Nephron progenitor cell (in vitro differentiated cells): ENCODE measurements at regions not wholly inside any gene's neighbourhood (a gene's known extent, or its start where the extent isn't known, plus 50 kb on each side); places are given as distances from the start of the nearest gene placed in this dataset.

ENCODE experiments used
- DNase-seq: peaks from one replicate; pipeline ENCODE4 v3.0.0; 2021
- H3K27ac Mint-ChIP-seq: 2 replicates; pipeline ENCODE4 v1.8.0; 2021; ENCODE audit warnings: mild to moderate bottlenecking, moderate library complexity, mixed read lengths
- H3K27me3 Mint-ChIP-seq: 2 replicates; pipeline ENCODE4 v1.8.0; 2021; ENCODE audit warnings: mild to moderate bottlenecking, low read depth, mixed read lengths; ENCODE audit not compliant: poor library complexity
- H3K36me3 Mint-ChIP-seq: 2 replicates; pipeline ENCODE4 v1.8.0; 2021; ENCODE audit warnings: low read depth, mixed read lengths
- H3K4me1 Mint-ChIP-seq: 2 replicates; pipeline ENCODE4 v1.8.0; 2021; ENCODE audit warnings: mixed read lengths
- H3K4me3 Mint-ChIP-seq: 2 replicates; pipeline ENCODE4 v1.8.0; 2021; ENCODE audit warnings: mild to moderate bottlenecking, moderate library complexity, mixed read lengths
- H3K9me3 Mint-ChIP-seq: 2 replicates; pipeline ENCODE4 v1.8.0; 2021; ENCODE audit warnings: mild to moderate bottlenecking, moderate library complexity, mixed read lengths
- TF ChIP-seq, protein P1 (sequence below): fragments of 200-600 bp; sonication (generic); IDR thresholded peaks from 2 replicates; pipeline ENCODE4 v1.5.0; 2021; ENCODE audit warnings: antibody characterized with exemption

DNA sequence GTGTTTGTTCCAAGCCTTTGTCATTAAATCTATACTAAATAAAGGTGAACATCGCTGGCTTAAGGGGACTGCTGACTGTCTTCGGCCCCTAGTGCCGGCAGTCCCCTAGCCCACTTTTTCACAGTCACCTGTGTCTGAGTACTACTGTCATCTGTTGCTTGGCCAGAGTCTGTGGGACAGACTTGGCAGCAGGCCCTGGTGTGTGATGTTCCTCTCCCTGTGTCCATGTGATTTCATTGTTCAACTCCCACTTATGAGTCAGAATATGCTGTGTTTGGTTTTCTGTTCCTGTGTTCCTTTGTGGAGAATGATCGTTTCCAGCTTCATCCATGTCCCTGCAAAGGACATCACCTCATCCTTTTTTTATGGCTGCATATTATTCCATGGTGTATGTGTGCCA, 133.4 kb downstream of the HAO1 start:
- H3K4me1 Mint-ChIP-seq, result no peaks in the 10 kb centered on the region
- H3K36me3 Mint-ChIP-seq, result no peaks in the 10 kb centered on the region
- no peak for DNase-seq
- peaks cover 47% of the 10 kb centered on the region for H3K9me3 Mint-ChIP-seq
- TF ChIP-seq, protein P1, sequence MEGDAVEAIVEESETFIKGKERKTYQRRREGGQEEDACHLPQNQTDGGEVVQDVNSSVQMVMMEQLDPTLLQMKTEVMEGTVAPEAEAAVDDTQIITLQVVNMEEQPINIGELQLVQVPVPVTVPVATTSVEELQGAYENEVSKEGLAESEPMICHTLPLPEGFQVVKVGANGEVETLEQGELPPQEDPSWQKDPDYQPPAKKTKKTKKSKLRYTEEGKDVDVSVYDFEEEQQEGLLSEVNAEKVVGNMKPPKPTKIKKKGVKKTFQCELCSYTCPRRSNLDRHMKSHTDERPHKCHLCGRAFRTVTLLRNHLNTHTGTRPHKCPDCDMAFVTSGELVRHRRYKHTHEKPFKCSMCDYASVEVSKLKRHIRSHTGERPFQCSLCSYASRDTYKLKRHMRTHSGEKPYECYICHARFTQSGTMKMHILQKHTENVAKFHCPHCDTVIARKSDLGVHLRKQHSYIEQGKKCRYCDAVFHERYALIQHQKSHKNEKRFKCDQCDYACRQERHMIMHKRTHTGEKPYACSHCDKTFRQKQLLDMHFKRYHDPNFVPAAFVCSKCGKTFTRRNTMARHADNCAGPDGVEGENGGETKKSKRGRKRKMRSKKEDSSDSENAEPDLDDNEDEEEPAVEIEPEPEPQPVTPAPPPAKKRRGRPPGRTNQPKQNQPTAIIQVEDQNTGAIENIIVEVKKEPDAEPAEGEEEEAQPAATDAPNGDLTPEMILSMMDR, result no peak
- H3K27me3 Mint-ChIP-seq, result no peaks in the 10 kb centered on the region
- no peak overlapping the region for H3K4me3 Mint-ChIP-seq
- no peak overlapping the region for H3K27ac Mint-ChIP-seq

DNA sequence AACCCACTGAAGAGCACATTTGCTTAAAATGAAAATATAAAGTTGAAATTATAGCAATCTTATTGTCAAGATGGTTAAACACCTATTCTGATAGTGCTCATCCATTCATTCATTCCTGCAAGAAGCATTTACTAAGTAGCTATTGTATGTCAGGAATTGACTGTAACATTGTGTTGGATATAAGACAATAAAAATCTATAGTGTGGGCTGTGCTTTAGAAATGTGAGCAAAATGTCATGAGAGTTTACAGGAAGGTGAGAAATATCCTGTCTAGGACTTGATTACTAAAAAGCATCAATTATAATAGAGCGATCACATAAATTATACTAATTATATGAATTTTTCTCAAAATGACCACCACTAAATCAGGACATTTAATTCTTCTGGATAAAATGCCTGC, 123.0 kb downstream of the HAO1 start:
- Mint-ChIP-seq H3K9me3 (peaks cover 5% of the 10 kb centered on the region), H3K36me3 (no peaks in the 10 kb centered on the region), H3K27me3 (no peaks in the 10 kb centered on the region), H3K4me1 (no peaks in the 10 kb centered on the region), H3K4me3 (no peak overlapping the region), H3K27ac (no peak overlapping the region)
- TF ChIP-seq, protein P1, result no peak
- DNase-seq, result no peak

DNA sequence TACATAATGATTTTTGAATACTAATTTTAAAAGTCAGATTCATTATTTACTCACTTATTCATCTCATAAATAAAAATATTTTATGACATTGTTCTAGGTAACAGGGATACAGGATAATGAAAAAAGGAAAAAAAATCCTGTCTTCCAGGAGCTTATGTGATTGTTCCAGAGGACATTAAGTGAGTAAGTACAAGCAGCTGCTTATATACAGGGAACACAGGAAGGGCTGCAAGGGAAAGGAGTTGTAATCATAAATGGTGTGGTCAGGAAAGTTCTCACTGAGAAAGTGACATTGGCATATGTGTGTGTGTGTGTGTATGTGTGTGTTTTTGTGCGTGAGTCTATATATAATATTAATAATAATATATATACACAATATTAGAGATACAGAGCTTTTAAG, 121.8 kb downstream of the HAO1 start:
- no peak overlapping the region for H3K27ac Mint-ChIP-seq
- H3K4me1 Mint-ChIP-seq, result no peaks in the 10 kb centered on the region
- DNase-seq, result no peak
- no peak overlapping the region for H3K4me3 Mint-ChIP-seq
- H3K9me3 Mint-ChIP-seq, result no peaks in the 10 kb centered on the region
- H3K36me3 Mint-ChIP-seq, result no peaks in the 10 kb centered on the region
- H3K27me3 Mint-ChIP-seq, result no peaks in the 10 kb centered on the region
- TF ChIP-seq, protein P1, result no peak

DNA sequence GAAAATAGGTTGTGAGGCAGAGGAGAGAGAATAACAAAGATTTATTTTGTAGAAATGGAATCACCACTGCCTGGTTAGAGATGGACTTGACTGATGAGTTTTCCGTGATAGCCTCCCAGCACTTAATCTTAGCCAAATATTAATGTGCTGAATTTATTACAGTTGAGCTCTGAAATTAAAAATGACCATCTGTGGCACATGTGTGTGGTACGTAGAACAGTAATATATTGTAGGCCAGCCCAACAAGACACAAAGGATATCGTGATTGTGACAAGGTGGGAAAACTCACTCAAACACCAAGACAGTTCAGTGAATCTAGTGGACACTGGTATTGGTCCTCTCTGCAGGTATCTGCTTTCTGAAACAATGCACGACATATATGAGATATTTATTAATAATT, 119.4 kb downstream of the HAO1 start:
- no peak for DNase-seq
- Mint-ChIP-seq H3K27me3 (no peaks in the 10 kb centered on the region), H3K27ac (no peak overlapping the region), H3K4me3 (no peak overlapping the region), H3K4me1 (no peaks in the 10 kb centered on the region), H3K36me3 (no peaks in the 10 kb centered on the region), H3K9me3 (no peaks in the 10 kb centered on the region)
- TF ChIP-seq, protein P1, result no peak

DNA sequence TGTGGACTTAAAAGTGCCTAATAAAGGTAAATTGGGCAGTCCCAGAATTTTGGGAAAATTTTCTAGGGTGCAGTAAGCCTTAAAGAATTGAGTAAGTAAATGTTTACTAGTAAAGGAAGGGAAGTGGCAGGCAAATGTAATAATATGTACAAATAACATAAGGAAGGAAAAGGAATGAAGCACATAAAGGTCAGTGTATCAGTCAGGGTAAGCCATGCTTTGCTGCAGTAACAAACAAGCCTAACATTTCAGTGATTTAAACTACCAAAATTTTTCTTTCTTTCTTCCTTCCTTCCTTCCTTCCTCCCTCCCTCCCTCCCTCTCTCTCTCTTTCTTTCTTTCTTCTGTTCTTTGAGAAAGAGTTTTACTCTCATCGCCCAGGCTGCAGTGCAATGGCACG, 117.5 kb downstream of the HAO1 start:
- DNase-seq, result no peak
- H3K4me3 Mint-ChIP-seq, result no peak overlapping the region
- H3K9me3 Mint-ChIP-seq, result no peaks in the 10 kb centered on the region
- H3K4me1 Mint-ChIP-seq, result no peaks in the 10 kb centered on the region
- TF ChIP-seq, protein P1, result no peak
- H3K27me3 Mint-ChIP-seq, result peaks cover 4% of the 10 kb centered on the region
- no peaks in the 10 kb centered on the region for H3K36me3 Mint-ChIP-seq
- H3K27ac Mint-ChIP-seq, result no peak overlapping the region

DNA sequence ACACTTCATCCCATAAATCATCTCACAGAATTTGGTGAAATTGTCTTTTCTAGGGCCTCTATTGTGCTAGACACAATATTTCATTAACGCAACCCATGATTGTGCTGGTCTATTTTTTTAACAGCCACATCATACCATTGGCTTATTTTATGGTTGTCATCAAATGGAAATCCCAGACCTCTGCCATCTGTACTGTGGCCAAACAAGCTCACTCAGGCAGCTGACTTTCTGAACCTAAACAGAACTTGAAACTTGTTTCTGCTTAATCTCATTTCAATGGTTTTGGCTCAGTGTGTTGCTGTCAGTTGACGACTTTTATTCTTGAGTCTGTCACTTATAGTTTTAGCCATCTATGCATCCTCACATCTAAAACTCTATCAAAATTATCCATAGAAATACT, 111.8 kb downstream of the HAO1 start:
- no peak overlapping the region for H3K27ac Mint-ChIP-seq
- no peak for DNase-seq
- H3K4me3 Mint-ChIP-seq, result no peak overlapping the region
- peaks cover 3% of the 10 kb centered on the region for H3K9me3 Mint-ChIP-seq
- no peaks in the 10 kb centered on the region for H3K36me3 Mint-ChIP-seq
- TF ChIP-seq, protein P1, result no peak
- H3K27me3 Mint-ChIP-seq, result peaks cover 4% of the 10 kb centered on the region
- H3K4me1 Mint-ChIP-seq, result no peaks in the 10 kb centered on the region
